ENCODE measurements at regions not wholly inside any gene's neighbourhood (a gene's known extent, or its start where the extent isn't known, plus 50 kb on each side); places are given as distances from the start of the nearest gene placed in this dataset.

DNA sequence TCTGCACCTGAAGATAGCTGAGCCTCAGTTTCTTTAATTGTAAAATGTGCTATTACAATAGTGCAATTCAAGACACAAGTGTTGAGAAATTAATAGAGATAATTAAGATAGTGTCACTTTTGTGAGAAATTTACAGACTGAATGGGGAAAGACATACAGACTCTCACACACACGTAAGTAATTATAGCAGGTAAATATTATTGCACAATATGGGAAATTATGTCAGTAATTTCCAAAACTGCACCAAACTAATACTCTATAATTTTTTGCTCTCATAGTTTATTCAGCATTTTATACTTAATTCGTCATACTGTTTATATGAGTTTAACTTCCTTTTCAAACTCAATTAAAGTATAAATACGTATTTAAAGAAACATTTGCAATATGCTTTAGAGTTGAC, 124.9 kb upstream of the GYPC start:
- no peak for TF ChIP-seq ELF4 (IDR thresholded peaks at IDR 0.05)
- no peak for TF ChIP-seq LEF1 (IDR thresholded peaks at IDR 0.05; ENCODE audit: borderline replicate concordance)
- no peak for TF ChIP-seq FOXK2 (IDR thresholded peaks at IDR 0.05)
- no peak for TF ChIP-seq NFRKB (IDR thresholded peaks at IDR 0.05)

Measured in HEK293T (cell line).